ENCODE measurements at regions not wholly inside any gene's neighbourhood (a gene's known extent, or its start where the extent isn't known, plus 50 kb on each side); places are given as distances from the start of the nearest gene placed in this dataset.

- TF ChIP-seq, protein P1, sequence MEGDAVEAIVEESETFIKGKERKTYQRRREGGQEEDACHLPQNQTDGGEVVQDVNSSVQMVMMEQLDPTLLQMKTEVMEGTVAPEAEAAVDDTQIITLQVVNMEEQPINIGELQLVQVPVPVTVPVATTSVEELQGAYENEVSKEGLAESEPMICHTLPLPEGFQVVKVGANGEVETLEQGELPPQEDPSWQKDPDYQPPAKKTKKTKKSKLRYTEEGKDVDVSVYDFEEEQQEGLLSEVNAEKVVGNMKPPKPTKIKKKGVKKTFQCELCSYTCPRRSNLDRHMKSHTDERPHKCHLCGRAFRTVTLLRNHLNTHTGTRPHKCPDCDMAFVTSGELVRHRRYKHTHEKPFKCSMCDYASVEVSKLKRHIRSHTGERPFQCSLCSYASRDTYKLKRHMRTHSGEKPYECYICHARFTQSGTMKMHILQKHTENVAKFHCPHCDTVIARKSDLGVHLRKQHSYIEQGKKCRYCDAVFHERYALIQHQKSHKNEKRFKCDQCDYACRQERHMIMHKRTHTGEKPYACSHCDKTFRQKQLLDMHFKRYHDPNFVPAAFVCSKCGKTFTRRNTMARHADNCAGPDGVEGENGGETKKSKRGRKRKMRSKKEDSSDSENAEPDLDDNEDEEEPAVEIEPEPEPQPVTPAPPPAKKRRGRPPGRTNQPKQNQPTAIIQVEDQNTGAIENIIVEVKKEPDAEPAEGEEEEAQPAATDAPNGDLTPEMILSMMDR (optimal IDR thresholded peaks at IDR 0.05 in 1 of 3, IDR thresholded peaks at IDR 0.05 in 1 of 3, conservative IDR thresholded peaks at IDR 0.05 in 1 of 3; ENCODE audit: extremely low read depth in 1 of 3, insufficient read depth in 2 of 3, low read length in 3 of 3) = no peak
- no peak for TF ChIP-seq EZH2 (IDR thresholded peaks at IDR 0.05; ENCODE audit: low read length)
Measured at GRCh38 chr20:58051367-58051766, 177.1 kb downstream of the ANKRD60 start.
